ENCODE measurements at regions not wholly inside any gene's neighbourhood (a gene's known extent, or its start where the extent isn't known, plus 50 kb on each side); places are given as distances from the start of the nearest gene placed in this dataset.
A peak's percentile ranks its signal among the peaks of the same experiment; 100 is the strongest.

GRCh38 chr13:54486421-54487166 lies 1458.0 kb downstream of the OLFM4 start:
- H3K27ac ChIP-seq (ENCODE audit: low read depth in 1 of 2, low read length in 1 of 2) = no peak overlapping the region
- H3K9ac ChIP-seq (ENCODE audit: insufficient read depth in 1 of 2, low read length in 2 of 2) = no peak overlapping the region
- no peaks in the 10 kb centered on the region for H3K27me3 ChIP-seq (ENCODE audit: control insufficient read depth in 3 of 3, insufficient read depth in 3 of 3, low read length in 2 of 3)
- DNase-seq (no peak), ATAC-seq (ENCODE audit: insufficient read depth, low FRiP score) (no peak)
- no peak overlapping the region for H3K4me3 ChIP-seq
- H3K36me3 ChIP-seq (ENCODE audit: control insufficient read depth in 4 of 4, insufficient read depth in 4 of 4, low read length in 4 of 4) = no peaks in the 10 kb centered on the region
- peaks cover 0 to 3% (median 0%) of the 10 kb centered on the region in 4 donors for H3K9me3 ChIP-seq (ENCODE audit: control insufficient read depth in 4 of 4, insufficient read depth in 3 of 4, low read length in 3 of 4)
- H3K4me1 ChIP-seq (ENCODE audit: control insufficient read depth in 5 of 5, insufficient read depth in 5 of 5, low read length in 5 of 5) = no peaks in the 10 kb centered on the region
- TF ChIP-seq CTCF (IDR thresholded peaks at IDR 0.05; ENCODE audit: control extremely low read depth, extremely low read depth) = no peak
- WGBS, 2 donors = 83 to 88% methylated on average over 7 of the region's 7 CpGs

GRCh38 chr13:54489359-54489758 lies 1460.7 kb downstream of the OLFM4 start:
- no peak for TF ChIP-seq CTCF (IDR thresholded peaks at IDR 0.05; ENCODE audit: control extremely low read depth, extremely low read depth)
- Histone ChIP-seq H3K27me3 (ENCODE audit: control insufficient read depth in 3 of 3, insufficient read depth in 3 of 3, low read length in 2 of 3) (no peaks in the 10 kb centered on the region), H3K4me3 (no peak overlapping the region), H3K4me1 (ENCODE audit: control insufficient read depth in 5 of 5, insufficient read depth in 5 of 5, low read length in 5 of 5) (no peaks in the 10 kb centered on the region), H3K36me3 (ENCODE audit: control insufficient read depth in 4 of 4, insufficient read depth in 4 of 4, low read length in 4 of 4) (no peaks in the 10 kb centered on the region), H3K9me3 (ENCODE audit: control insufficient read depth in 4 of 4, insufficient read depth in 3 of 4, low read length in 3 of 4) (peaks cover 0 to 3% (median 0%) of the 10 kb centered on the region in 4 donors), H3K9ac (ENCODE audit: insufficient read depth in 1 of 2, low read length in 2 of 2) (no peak overlapping the region), H3K27ac (ENCODE audit: low read depth in 1 of 2, low read length in 1 of 2) (no peak overlapping the region)
- DNase-seq (no peak), ATAC-seq (ENCODE audit: insufficient read depth, low FRiP score) (no peak)
- WGBS, 2 donors = 92% methylated on average over 1 of the region's 1 CpG

- H3K36me3 ChIP-seq (ENCODE audit: control insufficient read depth in 4 of 4, insufficient read depth in 4 of 4, low read length in 4 of 4) = no peaks in the 10 kb centered on the region
- WGBS, 2 donors = 77 to 85% methylated on average over 3 of the region's 3 CpGs
- no peak for ATAC-seq (ENCODE audit: insufficient read depth, low FRiP score)
- H3K4me1 ChIP-seq (ENCODE audit: control insufficient read depth in 5 of 5, insufficient read depth in 5 of 5, low read length in 5 of 5) = no peaks in the 10 kb centered on the region
- no peak overlapping the region for H3K27ac ChIP-seq (ENCODE audit: low read depth in 1 of 2, low read length in 1 of 2)
- no peak for DNase-seq
- no peak for TF ChIP-seq CTCF (IDR thresholded peaks at IDR 0.05; ENCODE audit: control extremely low read depth, extremely low read depth)
- H3K27me3 ChIP-seq (ENCODE audit: control insufficient read depth in 3 of 3, insufficient read depth in 3 of 3, low read length in 2 of 3) = no peaks in the 10 kb centered on the region
- no peak overlapping the region for H3K9ac ChIP-seq (ENCODE audit: insufficient read depth in 1 of 2, low read length in 2 of 2)
- H3K4me3 ChIP-seq = no peak overlapping the region
- H3K9me3 ChIP-seq (ENCODE audit: control insufficient read depth in 4 of 4, insufficient read depth in 3 of 4, low read length in 3 of 4) = no peaks in the 10 kb centered on the region
These were observed 1464.4 kb downstream of the OLFM4 start for GRCh38 chr13:54492995-54493394.

GRCh38 chr13:54511366-54511765 lies 1482.8 kb downstream of the OLFM4 start:
- no peaks in the 10 kb centered on the region for H3K27me3 ChIP-seq (ENCODE audit: control insufficient read depth in 3 of 3, insufficient read depth in 3 of 3, low read length in 2 of 3)
- TF ChIP-seq CTCF (IDR thresholded peaks at IDR 0.05; ENCODE audit: control extremely low read depth, extremely low read depth) = no peak
- DNase-seq (peak; percentile 21 to 91 (median 58)), ATAC-seq (ENCODE audit: insufficient read depth, low FRiP score) (no peak)
- no peak overlapping the region for H3K9ac ChIP-seq (ENCODE audit: insufficient read depth in 1 of 2, low read length in 2 of 2)
- no peaks in the 10 kb centered on the region for H3K36me3 ChIP-seq (ENCODE audit: control insufficient read depth in 4 of 4, insufficient read depth in 4 of 4, low read length in 4 of 4)
- no peak overlapping the region for H3K27ac ChIP-seq (ENCODE audit: low read depth in 1 of 2, low read length in 1 of 2)
- WGBS, 2 donors = 66 to 77% methylated on average over 5 of the region's 5 CpGs
- H3K4me1 ChIP-seq (ENCODE audit: control insufficient read depth in 5 of 5, insufficient read depth in 5 of 5, low read length in 5 of 5) = peaks cover 0 to 2% (median 0%) of the 10 kb centered on the region in 5 donors
- H3K4me3 ChIP-seq = no peak overlapping the region
- no peaks in the 10 kb centered on the region for H3K9me3 ChIP-seq (ENCODE audit: control insufficient read depth in 4 of 4, insufficient read depth in 3 of 4, low read length in 3 of 4)

Data from lung (tissue), 11 donors.